ENCODE measurements at regions not wholly inside any gene's neighbourhood (a gene's known extent, or its start where the extent isn't known, plus 50 kb on each side); places are given as distances from the start of the nearest gene placed in this dataset.

DNA sequence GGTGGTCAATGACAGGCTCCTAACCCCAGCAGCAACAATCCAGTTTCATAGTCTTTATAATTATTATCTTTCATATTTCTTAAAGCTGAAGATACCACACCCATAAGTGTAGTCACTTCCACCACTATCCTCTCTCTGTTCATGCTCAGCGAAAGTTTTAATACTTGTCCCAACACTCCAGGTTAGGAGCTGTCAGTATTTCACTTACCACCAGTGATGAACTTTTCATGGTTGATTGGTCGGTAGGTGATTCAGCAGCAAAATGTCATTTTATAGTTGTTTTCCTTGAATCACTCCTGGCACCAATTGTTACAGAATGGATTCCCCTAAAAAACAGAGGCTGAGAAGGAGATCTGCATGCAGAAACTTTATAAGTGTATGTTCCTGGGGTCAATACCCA is 324.9 kb downstream of the CCDC85A start:
- DNase-seq (ENCODE audit: extremely low read depth, low read depth, low spot score), result no peak

- no peak for DNase-seq (ENCODE audit: extremely low read depth, low read depth, low spot score)
These were observed 326.8 kb downstream of the CCDC85A start for GRCh38 chr2:56510610-56511009.

- no peak for DNase-seq (ENCODE audit: extremely low read depth, low read depth, low spot score)
These were observed 331.6 kb downstream of the CCDC85A start for GRCh38 chr2:56515399-56515798.

GRCh38 chr2:56519806-56520205 is 336.0 kb downstream of the CCDC85A start:
- no peak for DNase-seq (ENCODE audit: extremely low read depth, low read depth, low spot score)

- DNase-seq (ENCODE audit: extremely low read depth, low read depth, low spot score), result no peak
These were observed 338.9 kb downstream of the CCDC85A start for GRCh38 chr2:56522605-56523089.

- DNase-seq (ENCODE audit: extremely low read depth, low read depth, low spot score), result no peak
These were observed 340.0 kb downstream of the CCDC85A start for GRCh38 chr2:56523816-56524215.

GRCh38 chr2:56531668-56532420 is 348.1 kb downstream of the CCDC85A start:
- DNase-seq (ENCODE audit: extremely low read depth, low read depth, low spot score), result no peak

DNA sequence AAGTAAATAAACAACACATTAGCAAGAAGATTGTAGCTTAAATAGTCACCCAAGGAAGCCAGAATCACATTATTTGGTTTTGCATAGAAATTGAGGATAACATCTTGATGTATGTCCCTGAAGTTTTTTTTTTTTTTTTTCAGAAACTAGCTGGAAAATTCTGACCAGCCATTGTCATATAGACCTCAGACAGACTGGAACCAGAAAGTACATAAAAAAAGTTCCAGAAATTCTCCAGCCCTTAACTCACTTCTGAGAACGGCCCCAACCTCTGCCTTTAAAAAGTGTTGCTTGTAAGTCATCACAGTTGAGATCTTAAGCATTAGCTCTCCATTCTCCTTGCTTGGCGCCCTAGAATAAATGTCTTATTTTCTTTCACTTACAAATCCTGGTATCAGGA is 350.5 kb downstream of the CCDC85A start:
- DNase-seq (ENCODE audit: extremely low read depth, low read depth, low spot score), result no peak

GRCh38 chr2:56537756-56538155 is 354.0 kb downstream of the CCDC85A start:
- no peak for DNase-seq (ENCODE audit: extremely low read depth, low read depth, low spot score)

DNA sequence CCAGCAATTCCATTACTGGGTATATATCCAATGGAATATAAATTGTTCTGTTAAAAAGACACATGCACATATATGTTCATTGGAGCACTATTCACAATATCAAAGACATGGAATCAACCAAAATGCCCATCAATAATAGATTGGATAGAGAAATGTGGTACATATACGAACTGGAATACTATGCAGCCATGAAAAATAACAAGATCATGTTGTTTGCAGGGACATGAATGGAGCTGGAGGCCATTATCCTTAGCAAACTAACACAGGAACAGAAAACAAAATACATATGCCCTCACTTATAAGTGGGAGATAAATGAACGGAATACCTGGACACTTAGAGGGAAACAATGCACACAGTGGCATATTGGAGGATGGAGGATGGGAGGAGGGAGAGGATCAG is 355.8 kb downstream of the CCDC85A start:
- DNase-seq (ENCODE audit: extremely low read depth, low read depth, low spot score), result no peak

GRCh38 chr2:56540467-56540866 is 356.7 kb downstream of the CCDC85A start:
- DNase-seq (ENCODE audit: extremely low read depth, low read depth, low spot score), result no peak

DNA sequence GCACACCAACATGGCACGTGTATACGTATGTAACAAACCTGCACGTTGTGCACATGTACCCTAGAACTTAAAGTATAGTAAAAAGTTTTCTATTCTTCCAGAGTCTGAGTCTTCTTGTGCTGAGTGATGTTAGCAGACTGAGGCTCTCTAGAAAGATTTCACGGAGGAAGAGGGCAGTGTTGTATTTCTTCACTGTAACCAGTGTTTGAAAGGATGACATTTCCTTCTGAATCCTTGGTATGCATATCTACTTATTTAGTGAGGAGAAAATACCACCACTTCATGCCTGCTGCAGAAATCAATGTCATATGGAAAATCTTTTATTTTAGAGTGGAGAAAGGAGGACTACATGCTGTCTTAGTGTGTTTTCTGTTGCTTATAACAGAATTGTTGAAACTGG is 357.1 kb downstream of the CCDC85A start:
- no peak for DNase-seq (ENCODE audit: extremely low read depth, low read depth, low spot score)

DNA sequence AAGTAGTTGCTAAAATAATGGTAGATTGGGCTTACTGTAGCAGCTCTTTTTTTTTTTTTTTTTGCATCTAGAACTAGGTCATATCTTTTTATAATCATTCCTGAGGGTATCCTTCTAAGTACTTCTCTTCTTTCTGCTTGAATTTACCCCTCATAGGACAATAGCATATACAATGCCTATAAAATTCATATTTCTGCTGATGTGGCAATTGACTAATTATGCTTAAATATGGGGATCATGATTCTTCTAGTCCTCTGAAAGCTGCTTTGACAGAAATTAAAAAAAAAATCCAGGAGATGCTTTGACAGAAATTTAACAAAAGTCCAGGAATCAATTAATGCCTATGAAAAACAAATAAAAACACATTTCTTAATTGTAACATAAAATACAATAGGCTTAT is 358.4 kb downstream of the CCDC85A start:
- DNase-seq (ENCODE audit: extremely low read depth, low read depth, low spot score), result no peak

DNA sequence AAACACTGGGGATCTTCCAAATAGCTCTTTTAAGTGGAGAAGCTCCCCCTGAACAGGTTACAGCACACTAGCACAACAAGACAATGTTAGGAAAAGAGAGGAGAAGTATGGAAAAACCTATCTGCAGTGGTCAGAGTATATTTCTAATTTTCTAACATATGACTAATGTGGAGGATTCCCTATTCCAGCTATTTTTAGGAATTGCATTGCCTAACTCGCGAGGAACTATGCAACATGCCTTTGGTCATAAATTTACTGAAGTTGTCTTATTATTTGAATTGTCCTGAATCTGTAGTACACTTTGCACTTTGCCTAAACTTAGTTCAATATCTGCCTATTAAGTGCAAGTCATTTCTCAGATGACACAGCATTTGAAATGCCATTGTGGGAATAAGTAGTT is 381.4 kb downstream of the CCDC85A start:
- no peak for DNase-seq (ENCODE audit: extremely low read depth, low read depth, low spot score)

DNA sequence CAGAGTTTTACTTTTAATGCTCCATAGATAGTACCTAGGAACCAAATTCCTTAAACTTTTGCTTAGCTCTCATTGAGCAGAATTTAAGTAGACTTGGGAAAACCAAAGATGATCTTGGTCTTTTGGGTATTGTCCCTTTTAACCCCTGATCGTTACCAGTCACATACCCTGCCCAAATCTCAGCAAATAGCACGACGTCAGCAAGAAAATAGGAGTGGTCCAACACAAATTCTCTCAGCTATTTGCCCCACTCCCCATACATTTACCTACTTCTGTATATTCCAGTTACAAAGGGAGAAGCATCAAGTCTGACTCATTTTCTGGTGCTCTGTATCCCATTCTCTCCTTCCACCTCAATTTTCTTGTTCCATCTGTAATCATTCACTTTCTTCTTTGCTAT is 387.3 kb downstream of the CCDC85A start:
- no peak for DNase-seq (ENCODE audit: extremely low read depth, low read depth, low spot score)

- no peak for DNase-seq (ENCODE audit: extremely low read depth, low read depth, low spot score)
These were observed 392.2 kb downstream of the CCDC85A start for GRCh38 chr2:56576001-56576400.

- no peak for DNase-seq (ENCODE audit: extremely low read depth, low read depth, low spot score)
These were observed 396.5 kb downstream of the CCDC85A start for GRCh38 chr2:56580242-56580641.

DNA sequence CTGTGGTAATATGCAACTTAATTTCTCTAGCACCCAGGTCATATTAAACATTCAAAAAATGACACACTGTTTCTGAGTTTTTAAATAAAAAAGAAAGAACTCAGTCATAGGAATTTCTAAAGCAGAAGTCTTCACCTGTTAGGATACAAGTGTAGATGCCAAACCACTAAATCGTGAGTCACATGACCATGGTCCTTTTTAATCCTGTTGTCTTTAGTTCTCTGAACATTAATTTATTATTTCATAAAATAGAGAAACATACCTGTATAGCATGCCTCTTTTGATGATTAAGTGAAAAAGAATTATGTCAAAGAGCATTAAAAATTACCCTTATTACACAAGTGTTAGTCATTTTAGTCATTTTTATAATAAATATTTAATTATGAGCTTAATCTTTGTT is 398.8 kb downstream of the CCDC85A start:
- DNase-seq (ENCODE audit: extremely low read depth, low read depth, low spot score), result no peak

- DNase-seq (ENCODE audit: extremely low read depth, low read depth, low spot score), result no peak
These were observed 400.1 kb downstream of the CCDC85A start for GRCh38 chr2:56583796-56584315.

DNA sequence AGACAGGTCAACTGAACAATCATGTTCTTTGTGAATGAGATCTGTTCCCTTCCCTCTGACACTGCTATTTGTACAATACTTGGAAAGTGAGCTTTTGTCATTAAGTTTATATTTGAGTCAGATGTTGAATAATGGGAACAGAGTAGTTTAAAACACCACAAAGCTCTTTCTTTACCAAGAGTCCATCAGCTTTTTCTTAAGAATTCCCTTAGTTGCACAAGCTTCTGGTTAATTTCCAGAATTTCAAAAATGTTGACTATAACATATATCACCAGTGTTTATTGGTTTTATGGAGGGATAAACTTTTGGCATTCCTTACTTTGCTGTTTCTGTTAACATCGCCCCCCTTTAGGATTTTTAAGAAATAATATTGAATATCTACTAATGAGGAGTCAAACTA is 403.7 kb downstream of the CCDC85A start:
- no peak for DNase-seq (ENCODE audit: extremely low read depth, low read depth, low spot score)

DNA sequence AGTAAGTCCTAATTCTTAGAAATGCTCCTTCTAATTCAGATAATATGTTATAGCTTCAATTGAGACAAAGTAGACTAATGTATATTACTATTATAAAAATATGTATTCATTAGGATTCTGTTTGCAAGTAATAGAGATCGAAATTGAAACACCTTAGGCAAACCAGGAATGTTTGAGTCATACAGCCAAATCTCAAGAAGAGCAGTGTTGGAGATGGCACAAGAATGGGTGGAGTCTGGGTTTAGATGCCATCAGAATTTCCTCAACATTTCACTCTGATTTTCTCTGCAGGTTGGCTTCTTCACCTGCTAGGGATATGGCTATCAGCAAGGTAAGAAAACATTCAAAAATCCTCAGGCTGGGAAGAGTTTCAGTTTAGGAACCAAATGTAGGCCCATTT is 405.4 kb downstream of the CCDC85A start:
- no peak for DNase-seq (ENCODE audit: extremely low read depth, low read depth, low spot score)

GRCh38 chr2:56589835-56590234 is 406.0 kb downstream of the CCDC85A start:
- DNase-seq (ENCODE audit: extremely low read depth, low read depth, low spot score), result no peak

GRCh38 chr2:56590611-56591010 is 406.8 kb downstream of the CCDC85A start:
- DNase-seq (ENCODE audit: extremely low read depth, low read depth, low spot score), result no peak
